ENCODE measurements at regions not wholly inside any gene's neighbourhood (a gene's known extent, or its start where the extent isn't known, plus 50 kb on each side); places are given as distances from the start of the nearest gene placed in this dataset.

- DNase-seq (ENCODE audit: insufficient read length, low spot score) (no peak), FAIRE-seq (no peak)
- TF ChIP-seq POLR2A (IDR thresholded peaks at IDR 0.05; ENCODE audit: low read depth, low read length) = no peak
- TF ChIP-seq TAF1 (IDR thresholded peaks at IDR 0.05; ENCODE audit: low read depth, low read length) = no peak
- TF ChIP-seq POU2F2 (IDR thresholded peaks at IDR 0.05; ENCODE audit: low read depth, low read length) = no peak
- no peak for TF ChIP-seq PAX5 (IDR thresholded peaks at IDR 0.05; ENCODE audit: insufficient read depth, low read length, severe bottlenecking)
These were observed 133.5 kb upstream of the UFM1 start for GRCh38 chr13:38216181-38216580.

DNA sequence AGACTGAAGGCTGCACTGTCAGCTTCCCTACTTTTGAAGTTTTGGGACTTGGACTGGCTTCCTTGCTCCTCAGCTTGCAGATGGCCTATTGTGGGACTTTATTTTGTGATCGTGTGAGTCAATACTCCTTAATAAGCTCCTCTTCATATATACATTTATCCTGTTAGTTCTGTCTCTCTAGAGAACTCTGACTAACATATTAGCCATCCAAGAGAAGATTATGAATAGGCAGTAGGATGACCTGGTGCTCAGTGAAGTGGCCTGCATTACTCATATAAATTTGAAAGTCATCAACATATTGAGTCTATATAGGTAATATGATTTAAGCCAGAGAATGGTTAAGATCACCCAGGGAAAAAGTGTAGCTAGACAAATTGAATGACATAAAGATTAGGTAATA is 136.3 kb upstream of the UFM1 start:
- no peak for FAIRE-seq
- DNase-seq (ENCODE audit: insufficient read length, low spot score) = no peak
- TF ChIP-seq POLR2AphosphoS5 (IDR thresholded peaks at IDR 0.05; ENCODE audit: low read depth, low read length) = no peak
- TF ChIP-seq SPI1 (IDR thresholded peaks at IDR 0.05; ENCODE audit: low read depth, low read length) = no peak
- TF ChIP-seq POU2F2 (IDR thresholded peaks at IDR 0.05; ENCODE audit: low read depth, low read length) = no peak
- TF ChIP-seq POLR2A (IDR thresholded peaks at IDR 0.05; ENCODE audit: low read depth, low read length) = no peak
- TF ChIP-seq PAX5 (IDR thresholded peaks at IDR 0.05; ENCODE audit: insufficient read depth, low read length, severe bottlenecking) = no peak
- TF ChIP-seq TAF1 (IDR thresholded peaks at IDR 0.05; ENCODE audit: low read depth, low read length) = no peak

DNA sequence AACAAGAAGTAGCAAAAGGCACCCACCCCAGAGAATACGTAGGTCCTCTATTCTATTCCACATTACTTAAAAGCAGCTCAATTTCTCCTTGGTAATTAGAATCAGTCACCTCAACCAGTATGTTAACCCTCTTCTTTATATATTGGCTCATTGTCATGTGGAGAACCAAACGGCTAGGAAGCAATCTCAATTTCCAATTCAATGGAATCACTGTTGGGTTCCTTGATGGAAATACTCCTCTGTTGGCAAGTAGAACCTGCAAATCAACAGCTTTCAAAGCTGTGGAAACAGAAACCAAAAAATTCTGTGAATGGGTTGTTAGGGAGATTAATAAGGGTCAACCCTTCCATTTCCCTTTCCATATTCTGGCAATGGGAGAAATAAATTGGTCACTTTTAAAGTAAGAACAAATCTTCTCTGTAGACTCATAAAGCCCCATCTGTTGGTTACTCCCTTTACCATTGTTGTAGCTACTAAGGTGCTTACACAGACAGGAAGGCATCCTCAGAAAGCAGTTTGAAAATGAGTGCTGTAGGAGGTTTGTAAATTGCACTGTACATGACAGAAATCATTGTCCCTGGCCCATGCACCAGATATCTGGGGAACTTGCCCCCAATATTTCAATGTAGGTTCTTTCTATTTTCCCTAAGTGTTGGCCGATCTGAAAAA is 138.6 kb upstream of the UFM1 start:
- FAIRE-seq (no peak), DNase-seq (ENCODE audit: insufficient read length, low spot score) (no peak)
- TF ChIP-seq TAF1 (IDR thresholded peaks at IDR 0.05; ENCODE audit: low read depth, low read length) (no peak), POLR2AphosphoS5 (IDR thresholded peaks at IDR 0.05; ENCODE audit: low read depth, low read length) (no peak), PAX5 (IDR thresholded peaks at IDR 0.05; ENCODE audit: insufficient read depth, low read length, severe bottlenecking) (no peak), SPI1 (IDR thresholded peaks at IDR 0.05; ENCODE audit: low read depth, low read length) (no peak), POLR2A (IDR thresholded peaks at IDR 0.05; ENCODE audit: low read depth, low read length) (no peak), POU2F2 (IDR thresholded peaks at IDR 0.05; ENCODE audit: low read depth, low read length) (no peak)

DNA sequence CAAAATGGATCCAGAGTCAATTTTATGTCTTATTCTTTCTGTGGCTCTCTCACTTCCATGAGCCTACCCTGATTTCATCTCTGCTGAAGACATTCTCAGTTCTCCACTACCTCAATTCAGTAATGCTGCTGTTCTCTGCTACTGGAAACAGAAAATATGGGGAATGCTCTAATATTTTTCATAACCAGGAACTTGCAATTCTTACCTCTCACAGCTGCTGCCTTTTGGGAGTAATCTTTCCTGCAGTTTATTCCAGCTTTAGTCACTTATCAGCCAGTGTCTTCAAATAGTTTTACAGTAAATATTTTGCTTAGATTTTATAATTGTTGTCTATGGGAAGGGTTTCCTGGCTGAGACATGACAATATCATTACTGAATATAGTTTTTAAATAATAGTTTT is 145.1 kb upstream of the UFM1 start:
- no peak for FAIRE-seq
- no peak for TF ChIP-seq SPI1 (IDR thresholded peaks at IDR 0.05; ENCODE audit: low read depth, low read length)
- no peak for TF ChIP-seq POLR2A (IDR thresholded peaks at IDR 0.05; ENCODE audit: low read depth, low read length)
- TF ChIP-seq POU2F2 (IDR thresholded peaks at IDR 0.05; ENCODE audit: low read depth, low read length) = no peak
- no peak for TF ChIP-seq PAX5 (IDR thresholded peaks at IDR 0.05; ENCODE audit: insufficient read depth, low read length, severe bottlenecking)
- no peak for TF ChIP-seq TAF1 (IDR thresholded peaks at IDR 0.05; ENCODE audit: low read depth, low read length)
- TF ChIP-seq POLR2AphosphoS5 (IDR thresholded peaks at IDR 0.05; ENCODE audit: low read depth, low read length) = no peak

GRCh38 chr13:38202740-38203139 is 146.9 kb upstream of the UFM1 start:
- TF ChIP-seq TAF1 (IDR thresholded peaks at IDR 0.05; ENCODE audit: low read depth, low read length) (no peak), POLR2A (IDR thresholded peaks at IDR 0.05; ENCODE audit: low read depth, low read length) (no peak), PAX5 (IDR thresholded peaks at IDR 0.05; ENCODE audit: insufficient read depth, low read length, severe bottlenecking) (no peak), POU2F2 (IDR thresholded peaks at IDR 0.05; ENCODE audit: low read depth, low read length) (no peak), SPI1 (IDR thresholded peaks at IDR 0.05; ENCODE audit: low read depth, low read length) (no peak), POLR2AphosphoS5 (IDR thresholded peaks at IDR 0.05; ENCODE audit: low read depth, low read length) (no peak)
- FAIRE-seq (no peak), DNase-seq (ENCODE audit: insufficient read length, low spot score) (no peak)

More for the DNA sequence above, 145.1 kb upstream of the UFM1 start:
- DNase-seq (ENCODE audit: insufficient read length, low spot score) = no peak

GRCh38 chr13:38191016-38191415 is 158.6 kb upstream of the UFM1 start:
- DNase-seq (ENCODE audit: insufficient read length, low spot score) = no peak
- no peak for FAIRE-seq
- TF ChIP-seq POU2F2 (IDR thresholded peaks at IDR 0.05; ENCODE audit: low read depth, low read length) = no peak
- TF ChIP-seq POLR2A (IDR thresholded peaks at IDR 0.05; ENCODE audit: low read depth, low read length) = no peak
- TF ChIP-seq PAX5 (IDR thresholded peaks at IDR 0.05; ENCODE audit: insufficient read depth, low read length, severe bottlenecking) = no peak
- no peak for TF ChIP-seq POLR2AphosphoS5 (IDR thresholded peaks at IDR 0.05; ENCODE audit: low read depth, low read length)
- TF ChIP-seq TAF1 (IDR thresholded peaks at IDR 0.05; ENCODE audit: low read depth, low read length) = no peak
- TF ChIP-seq SPI1 (IDR thresholded peaks at IDR 0.05; ENCODE audit: low read depth, low read length) = no peak

DNA sequence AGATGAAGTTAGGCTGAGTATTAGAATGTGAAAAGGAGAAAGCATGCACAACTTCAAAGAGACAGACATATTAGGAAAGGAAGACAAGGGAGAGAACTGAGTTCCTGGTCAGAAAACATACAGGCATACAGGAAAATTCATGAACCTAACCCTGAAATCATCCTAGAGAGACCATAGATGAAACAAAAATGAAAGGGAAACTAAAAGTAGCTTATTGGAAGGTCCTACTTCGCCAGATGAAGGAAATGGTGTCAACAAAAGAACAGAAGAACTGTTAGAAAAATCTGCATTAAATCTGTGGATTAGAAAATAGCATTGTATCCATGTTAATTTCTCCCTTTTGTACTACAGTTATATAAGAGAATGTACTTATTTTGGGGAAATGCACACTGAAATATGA is 169.0 kb upstream of the UFM1 start:
- DNase-seq (ENCODE audit: insufficient read length, low spot score) (peak; percentile 2), FAIRE-seq (peak; percentile 72)
- TF ChIP-seq PAX5 (IDR thresholded peaks at IDR 0.05; ENCODE audit: insufficient read depth, low read length, severe bottlenecking) (no peak), SPI1 (IDR thresholded peaks at IDR 0.05; ENCODE audit: low read depth, low read length) (no peak), POLR2A (IDR thresholded peaks at IDR 0.05; ENCODE audit: low read depth, low read length) (no peak), TAF1 (IDR thresholded peaks at IDR 0.05; ENCODE audit: low read depth, low read length) (no peak), POU2F2 (IDR thresholded peaks at IDR 0.05; ENCODE audit: low read depth, low read length) (no peak), POLR2AphosphoS5 (IDR thresholded peaks at IDR 0.05; ENCODE audit: low read depth, low read length) (no peak)

DNA sequence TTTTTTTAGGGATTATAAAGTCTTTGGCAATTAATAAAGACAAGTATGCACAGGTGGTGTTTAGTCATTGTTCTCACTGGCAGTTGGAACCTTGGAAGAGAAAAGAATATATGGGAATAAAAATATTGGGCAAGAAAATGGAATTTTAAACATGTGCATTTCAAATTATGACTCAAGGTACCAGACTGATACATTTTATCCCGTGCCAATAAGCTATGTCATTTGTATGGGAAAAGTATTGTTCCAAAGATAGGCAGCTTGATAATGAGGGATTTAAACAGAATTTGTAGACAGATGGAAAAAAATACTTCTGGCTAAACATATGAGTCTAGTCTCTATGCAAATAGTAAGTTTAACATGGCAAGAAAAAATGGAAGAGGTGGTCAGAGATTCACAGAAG is 169.5 kb upstream of the UFM1 start:
- TF ChIP-seq PAX5 (IDR thresholded peaks at IDR 0.05; ENCODE audit: insufficient read depth, low read length, severe bottlenecking) (no peak), POLR2A (IDR thresholded peaks at IDR 0.05; ENCODE audit: low read depth, low read length) (no peak)
- DNase-seq (ENCODE audit: insufficient read length, low spot score) (no peak), FAIRE-seq (no peak)

DNA sequence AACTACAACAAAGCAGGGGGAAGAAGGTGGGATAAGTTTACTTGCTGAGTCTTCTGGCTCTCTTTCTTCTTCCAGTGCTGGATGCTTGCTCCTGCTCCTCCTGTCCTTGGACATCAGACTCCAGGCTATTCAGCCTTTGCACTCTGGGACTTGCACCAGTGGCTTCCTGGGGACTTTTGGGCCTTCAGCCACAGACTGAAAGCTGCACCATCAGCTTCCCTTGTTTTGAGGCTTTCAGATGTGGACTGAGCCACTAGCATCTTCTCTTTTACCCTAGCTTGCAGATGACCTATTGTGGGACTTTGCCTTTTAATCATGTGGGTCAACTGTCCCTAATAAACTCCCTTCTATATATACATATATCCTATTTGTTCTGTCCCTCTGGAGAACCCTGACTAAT is 173.0 kb upstream of the UFM1 start:
- no peak for FAIRE-seq

DNA sequence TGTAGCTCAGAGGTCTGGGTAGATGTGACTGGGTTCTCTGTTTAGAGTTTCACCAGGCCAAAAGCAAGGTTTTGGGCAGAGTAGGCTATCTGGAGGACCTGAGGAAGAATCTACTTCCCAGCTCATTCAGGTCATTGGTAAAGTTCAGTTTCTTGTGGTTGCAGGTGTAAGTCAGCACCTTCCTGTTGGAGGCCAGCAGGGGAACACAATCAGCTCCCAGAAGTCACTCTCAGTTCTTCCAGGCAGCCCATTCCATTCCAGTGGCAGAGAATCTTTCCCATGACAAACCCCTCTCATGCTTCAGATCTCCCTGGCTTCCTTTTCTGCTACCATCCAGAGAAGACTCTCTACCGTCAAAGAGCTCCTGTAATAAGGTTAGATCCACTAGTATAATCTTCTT is 176.2 kb upstream of the UFM1 start:
- DNase-seq (ENCODE audit: insufficient read length, low spot score) (no peak), FAIRE-seq (no peak)
- TF ChIP-seq SPI1 (IDR thresholded peaks at IDR 0.05; ENCODE audit: low read depth, low read length) (no peak), TAF1 (IDR thresholded peaks at IDR 0.05; ENCODE audit: low read depth, low read length) (no peak), POU2F2 (IDR thresholded peaks at IDR 0.05; ENCODE audit: low read depth, low read length) (no peak), POLR2AphosphoS5 (IDR thresholded peaks at IDR 0.05; ENCODE audit: low read depth, low read length) (no peak), PAX5 (IDR thresholded peaks at IDR 0.05; ENCODE audit: insufficient read depth, low read length, severe bottlenecking) (no peak), POLR2A (IDR thresholded peaks at IDR 0.05; ENCODE audit: low read depth, low read length) (no peak)

More for the DNA sequence above, 173.0 kb upstream of the UFM1 start:
- no peak for DNase-seq (ENCODE audit: insufficient read length, low spot score)
- TF ChIP-seq SPI1 (IDR thresholded peaks at IDR 0.05; ENCODE audit: low read depth, low read length) (no peak), PAX5 (IDR thresholded peaks at IDR 0.05; ENCODE audit: insufficient read depth, low read length, severe bottlenecking) (no peak), POLR2A (IDR thresholded peaks at IDR 0.05; ENCODE audit: low read depth, low read length) (no peak), POLR2AphosphoS5 (IDR thresholded peaks at IDR 0.05; ENCODE audit: low read depth, low read length) (no peak), TAF1 (IDR thresholded peaks at IDR 0.05; ENCODE audit: low read depth, low read length) (no peak), POU2F2 (IDR thresholded peaks at IDR 0.05; ENCODE audit: low read depth, low read length) (no peak)
